HepG2 (cell line): ENCODE measurements at regions not wholly inside any gene's neighbourhood (a gene's known extent, or its start where the extent isn't known, plus 50 kb on each side); places are given as distances from the start of the nearest gene placed in this dataset.

Experiments used
- CAMTA2 ChIP-seq: sonication (generic); formaldehyde crosslinking; IDR thresholded peaks from 2 replicates; pipeline ENCODE4 v1.4.0; 2020; ENCODE audit warnings: mild to moderate bottlenecking, missing genetic modification reagents, borderline replicate concordance
- NCOA5 ChIP-seq: sonication (generic); formaldehyde crosslinking; IDR thresholded peaks from 2 replicates; pipeline ENCODE4 v1.4.0; 2020; ENCODE audit warnings: missing genetic modification reagents
- TIGD3 ChIP-seq: sonication (generic); formaldehyde crosslinking; IDR thresholded peaks from 2 replicates; pipeline ENCODE4 v1.5.1; 2020; ENCODE audit warnings: mild to moderate bottlenecking, missing genetic modification reagents, borderline replicate concordance

- no peak for TF ChIP-seq TIGD3 (CRISPR knock-in tag)
- TF ChIP-seq NCOA5 (CRISPR knock-in tag): no peak
- no peak for TF ChIP-seq CAMTA2
Observed at GRCh38 chr4:129968366-129968765, 872.4 kb downstream of the C4orf33 start.
